GM18873 (cell line): ENCODE measurements at regions not wholly inside any gene's neighbourhood (a gene's known extent, or its start where the extent isn't known, plus 50 kb on each side); places are given as distances from the start of the nearest gene placed in this dataset.
"Not testable (repeated sequence)": the region's sequence is repeated elsewhere in the genome, so short reads cannot be mapped to it uniquely, and the experiment has no call there.

Source experiments
- ATAC-seq: cut with Tn5 transposase; IDR thresholded peaks from one replicate; pipeline ENCODE4 v1.9.1; 2021; ENCODE audit warnings: mild to moderate bottlenecking, moderate library complexity, moderate number of reproducible peaks; ENCODE audit not compliant: unreplicated experiment, low FRiP score

- no peak for ATAC-seq
Measured at GRCh38 chr4:54863571-54864255, 206.0 kb downstream of the KIT start.

GRCh38 chr4:54861201-54861600 lies 203.4 kb downstream of the KIT start:
- ATAC-seq: no peak

- no peak for ATAC-seq
Measured at GRCh38 chr4:54855191-54855854, 197.6 kb downstream of the KIT start.

GRCh38 chr4:54852602-54853001 lies 194.8 kb downstream of the KIT start:
- no peak for ATAC-seq

GRCh38 chr4:54852054-54852453 lies 194.3 kb downstream of the KIT start:
- no peak for ATAC-seq

- ATAC-seq: no peak
Measured at GRCh38 chr4:54844911-54845310, 187.2 kb downstream of the KIT start.

- no peak for ATAC-seq
Measured at GRCh38 chr4:54843946-54844345, 186.2 kb downstream of the KIT start.

- ATAC-seq: no peak
Measured at GRCh38 chr4:54843106-54843505, 185.3 kb downstream of the KIT start.

GRCh38 chr4:54842656-54843055 lies 184.9 kb downstream of the KIT start:
- ATAC-seq: no peak

GRCh38 chr4:54842226-54842625 lies 184.5 kb downstream of the KIT start:
- no peak for ATAC-seq

GRCh38 chr4:54840992-54841768 lies 183.4 kb downstream of the KIT start:
- ATAC-seq: no peak

GRCh38 chr4:54840430-54840829 lies 182.7 kb downstream of the KIT start:
- no peak for ATAC-seq

GRCh38 chr4:54838301-54838700 lies 180.5 kb downstream of the KIT start:
- ATAC-seq: no peak

GRCh38 chr4:54837576-54838140 lies 179.9 kb downstream of the KIT start:
- ATAC-seq: no peak

- ATAC-seq: not testable (repeated sequence)
Measured at GRCh38 chr4:54828361-54828760, 170.6 kb downstream of the KIT start.

- ATAC-seq: no peak
Measured at GRCh38 chr4:54823616-54824015, 165.9 kb downstream of the KIT start.

- ATAC-seq: no peak
Measured at GRCh38 chr4:54819034-54819433, 161.3 kb downstream of the KIT start.

- ATAC-seq: no peak
Measured at GRCh38 chr4:54818481-54818880, 160.7 kb downstream of the KIT start.

- ATAC-seq: no peak
Measured at GRCh38 chr4:54813674-54814073, 155.9 kb downstream of the KIT start.

GRCh38 chr4:54806351-54806750 lies 148.6 kb downstream of the KIT start:
- ATAC-seq: no peak

GRCh38 chr4:54802336-54802735 lies 144.6 kb downstream of the KIT start:
- ATAC-seq: no peak
